PC-3 (cell line): ENCODE measurements at regions not wholly inside any gene's neighbourhood (a gene's known extent, or its start where the extent isn't known, plus 50 kb on each side); places are given as distances from the start of the nearest gene placed in this dataset.

ENCODE experiments used
- CTCF ChIP-seq: fragments of 300-600 bp; sonication (generic); conservative IDR thresholded peaks from 2 replicates; pipeline ENCODE4 v1.5.1; 2017; ENCODE audit warnings: antibody characterized with exemption, low read depth, mild to moderate bottlenecking, low read length
- EZH2 ChIP-seq: fragments of 300-600 bp; sonication (generic); IDR thresholded peaks from one replicate; pipeline ENCODE4 v1.6.1; 2017; ENCODE audit warnings: antibody characterized with exemption, mild to moderate bottlenecking, low read length; ENCODE audit not compliant: unreplicated experiment
- EZH2phosphoT487 ChIP-seq: fragments of 300-600 bp; sonication (generic); IDR thresholded peaks from 2 replicates; pipeline ENCODE4 v1.6.1; 2018; ENCODE audit warnings: mild to moderate bottlenecking, antibody characterized with exemption, low read length, borderline replicate concordance

GRCh38 chr21:27561116-27561515, 594.2 kb upstream of the ADAMTS5 start:
- TF ChIP-seq CTCF (no peak), EZH2 (no peak), EZH2phosphoT487 (no peak)
